K562 (cell line): ENCODE measurements at regions not wholly inside any gene's neighbourhood (a gene's known extent, or its start where the extent isn't known, plus 50 kb on each side); places are given as distances from the start of the nearest gene placed in this dataset.

Source experiments
- ATAC-seq: fragments of 200-7000 bp; cut with Tn5 transposase; 3 replicates; pipeline ENCODE4 v1.9.1; 2020; ENCODE audit warnings: moderate library complexity
- BruUV-seq: library from RNA; stranded (reverse); fragments of 400-500 nt; replicated peaks from 2 replicates; lab custom pipeline; 2021; lab: Mats Ljungman, UMichigan
- CTCF ChIA-PET: fragments of 300-600 bp; formaldehyde crosslinking; extraction: SDS; loops from one replicate; lab custom pipeline; 2021; ENCODE audit warnings: low intra/inter-chr PET ratio; lab: Yijun Ruan, JAX
- POLR2A ChIA-PET: fragments of 300-600, 350-650 bp; sonication (Branson Sonifier 250); formaldehyde crosslinking; extraction: SDS; loops from one replicate; lab custom pipeline; 2021; ENCODE audit warnings: antibody characterized with exemption, inconsistent platforms; lab: Yijun Ruan, JAX
- DNase-seq, 4 experiments: peaks; one replicate each; pipeline versions ENCODE4 v3.0.0 to v3.0.0-alpha.2; 2011 to 2018; ENCODE audit warnings: low spot score in 3 of 4, mixed read lengths in 3 of 4; ENCODE audit errors: extremely low read depth in 1 of 4
- FAIRE-seq: peaks from 2 replicates; lab custom pipeline; 2011; peaks lifted over from hg19 to GRCh38; lab: Jason Lieb, UNC
- H2AFZ ChIP-seq: 2 replicates; pipeline ENCODE4 v1.6.0; 2011; ENCODE audit warnings: low read depth, low read length, control low read depth, inconsistent platforms
- H3K27ac ChIP-seq: fragments of 200-600 bp; 3 replicates; pipeline ENCODE4 v1.8.0; 2011; ENCODE audit warnings: low read depth, mild to moderate bottlenecking, control low read depth, inconsistent platforms, low read length, moderate library complexity, mixed read lengths; ENCODE audit errors: extremely low read depth
- H3K27me3 ChIP-seq, 2 experiments: fragments of 300-600 bp in 1 of 2; 2 replicates in 1 of 2; 3 replicates in 1 of 2; pipeline versions ENCODE4 v1.6.0 to v1.8.0; 2011; ENCODE audit warnings: inconsistent platforms in 2 of 2, low read length in 2 of 2, mild to moderate bottlenecking in 1 of 2, mixed read lengths in 1 of 2, moderate library complexity in 1 of 2; ENCODE audit not compliant: control insufficient read depth in 2 of 2, insufficient read depth in 2 of 2
- H3K36me3 ChIP-seq: fragments of 300-600 bp; 3 replicates; pipeline ENCODE4 v1.8.0; 2011; ENCODE audit warnings: mild to moderate bottlenecking, low read length, inconsistent platforms; ENCODE audit not compliant: control insufficient read depth, insufficient read depth
- H3K4me1 ChIP-seq, 2 experiments: fragments of 200-600 bp in 1 of 2; replicated peaks in 1 of 2; 2 replicates in 1 of 2; 3 replicates in 1 of 2; pipeline versions ENCODE4 v1.5.1 to v1.8.0; 2011; ENCODE audit warnings: inconsistent platforms in 2 of 2, low read length in 2 of 2, mild to moderate bottlenecking in 1 of 2, mixed read lengths in 1 of 2, moderate library complexity in 1 of 2; ENCODE audit not compliant: control insufficient read depth in 2 of 2, insufficient read depth in 2 of 2
- H3K4me2 ChIP-seq: 2 replicates; pipeline ENCODE4 v1.6.1; 2011; ENCODE audit warnings: low read length, control low read depth, inconsistent platforms, mixed read lengths; ENCODE audit not compliant: insufficient read depth
- H3K4me3 ChIP-seq: fragments of 200-600 bp; sonication (generic), shearing (Covaris generic); 2 replicates; pipeline ENCODE4 v1.5.1; 2016; ENCODE audit warnings: control low read depth, inconsistent platforms
- H3K79me2 ChIP-seq: fragments of 200-600 bp; 3 replicates; pipeline ENCODE4 v1.8.0; 2011; ENCODE audit warnings: low read length, inconsistent platforms; ENCODE audit not compliant: control insufficient read depth, insufficient read depth
- H3K9ac ChIP-seq, 2 experiments: 2 replicates each; pipeline versions ENCODE4 v1.6.0 to v1.6.1; 2011; ENCODE audit warnings: low read depth in 2 of 2, low read length in 2 of 2, control low read depth in 1 of 2, inconsistent platforms in 1 of 2, mild to moderate bottlenecking in 1 of 2, mixed read lengths in 1 of 2; ENCODE audit not compliant: insufficient read depth in 1 of 2
- H3K9me1 ChIP-seq: one replicate; pipeline ENCODE4 v1.6.0; 2011; ENCODE audit warnings: inconsistent platforms, mild to moderate bottlenecking, low read length, moderate library complexity; ENCODE audit not compliant: control insufficient read depth, insufficient read depth
- H3K9me3 ChIP-seq: replicated peaks from 2 replicates; pipeline ENCODE4 v1.5.1; 2011; ENCODE audit warnings: low read depth, low read length, inconsistent platforms; ENCODE audit not compliant: control insufficient read depth, insufficient read depth
- H4K20me1 ChIP-seq: replicated peaks from 2 replicates; pipeline ENCODE4 v1.6.1; 2011; ENCODE audit warnings: low read length, inconsistent platforms, mixed read lengths; ENCODE audit not compliant: control insufficient read depth, insufficient read depth
- ATF1 ChIP-seq, 2 experiments: fragments of 450-650 bp in 1 of 2; IDR thresholded peaks; 2 replicates each; pipeline ENCODE4 v1.6.1; 2016; ENCODE audit warnings: missing compliant biosample characterization in 1 of 2, missing genetic modification characterization in 1 of 2
- ATF7 ChIP-seq: fragments of 450-650 bp; IDR thresholded peaks from 2 replicates; pipeline ENCODE4 v1.7.1; 2014; ENCODE audit warnings: mild to moderate bottlenecking, moderate library complexity
- BHLHE40 ChIP-seq: IDR thresholded peaks from 2 replicates; pipeline ENCODE4 v1.6.1; 2011; ENCODE audit warnings: low read length, improper control_type of control experiment
- E2F8 ChIP-seq: fragments of 450-650 bp; IDR thresholded peaks from 2 replicates; pipeline ENCODE4 v1.7.1; 2018; ENCODE audit warnings: mild to moderate bottlenecking, low read depth; ENCODE audit not compliant: partially characterized antibody
- EGR1 ChIP-seq: fragments of 450-650 bp; conservative IDR thresholded peaks from 2 replicates; pipeline ENCODE4 v1.6.1; 2017; ENCODE audit warnings: mild to moderate bottlenecking
- ERF ChIP-seq: fragments of 450-650 bp; formaldehyde crosslinking; IDR thresholded peaks from 2 replicates; pipeline ENCODE4 v1.4.0; 2020; ENCODE audit warnings: mild to moderate bottlenecking, mixed read lengths
- HDAC6 ChIP-seq: IDR thresholded peaks from 2 replicates; pipeline ENCODE4 v1.6.1; 2012; ENCODE audit warnings: low read depth, mild to moderate bottlenecking, control low read depth, inconsistent platforms, low read length, moderate library complexity
- HNRNPL ChIP-seq: fragments of 200-400 bp; formaldehyde crosslinking; IDR thresholded peaks from 2 replicates; pipeline ENCODE4 v1.6.1; 2017; ENCODE audit warnings: low read depth, mild to moderate bottlenecking, low read length
- ILF3 ChIP-seq: fragments of 450-650 bp; IDR thresholded peaks from 2 replicates; pipeline ENCODE4 v1.6.1; 2018; ENCODE audit warnings: antibody characterized with exemption, mild to moderate bottlenecking, moderate library complexity, borderline replicate concordance
- MYBL2 ChIP-seq, 2 experiments: fragments of 450-650 bp in 1 of 2; sonication (generic) in 1 of 2; formaldehyde crosslinking in 1 of 2; IDR thresholded peaks; 2 replicates each; pipeline versions ENCODE4 v1.6.1 to v1.8.1; 2017 to 2022; ENCODE audit warnings: borderline replicate concordance in 1 of 2, inconsistent platforms in 1 of 2, low read depth in 1 of 2, mild to moderate bottlenecking in 1 of 2, missing genetic modification reagents in 1 of 2, moderate library complexity in 1 of 2
- NFRKB ChIP-seq: fragments of 450-650 bp; IDR thresholded peaks from 2 replicates; pipeline ENCODE4 v1.6.1; 2016; ENCODE audit warnings: low read depth
- STAG1 ChIP-seq: sonication (generic); formaldehyde crosslinking; IDR thresholded peaks from 2 replicates; pipeline ENCODE4 v1.5.0; 2020; ENCODE audit warnings: missing genetic modification reagents, borderline replicate concordance
- TEAD2 ChIP-seq: fragments of 450-650 bp; IDR thresholded peaks from 2 replicates; pipeline ENCODE4 v1.6.1; 2016; ENCODE audit warnings: missing genetic modification characterization, control low read depth, missing compliant biosample characterization
- ZC3H4 ChIP-seq: sonication (generic); formaldehyde crosslinking; IDR thresholded peaks from 2 replicates; pipeline ENCODE4 v1.9.0; 2021; ENCODE audit warnings: missing genetic modification reagents, borderline replicate concordance
- ZC3H8 ChIP-seq: fragments of 450-650 bp; IDR thresholded peaks from 2 replicates; pipeline ENCODE4 v1.6.1; 2017
- ZNF146 ChIP-seq: IDR thresholded peaks from one replicate; pipeline ENCODE4 v1.6.1; 2018; ENCODE audit warnings: missing compliant biosample characterization; ENCODE audit not compliant: unreplicated experiment
- ZNF778 ChIP-seq: fragments of 450-650 bp; formaldehyde crosslinking; IDR thresholded peaks from 2 replicates; pipeline ENCODE4 v1.4.0; 2020; ENCODE audit warnings: mild to moderate bottlenecking, moderate library complexity
- WGBS: fragments of 100-300 bp; shearing (Covaris generic); methylation state at CpG from one replicate; pipeline ENCODE4 v1.1.6; 2016; ENCODE audit warnings: low coverage, mixed read lengths; ENCODE audit not compliant: insufficient coverage; ENCODE audit errors: missing lambda C conversion rate; 5-methylcytosine and 5-hydroxymethylcytosine counted together
- in situ Hi-C: fragments of 300-500 bp; cut with MboI; formaldehyde crosslinking; loops from 4 replicates; pipeline ENCODE4 v1.15.0; 2018; ENCODE audit warnings: inconsistent platforms, mixed read lengths
- intact Hi-C: fragments of 100-400 bp; cut with micrococcal nuclease; formaldehyde crosslinking; loops from 2 replicates; pipeline ENCODE4 v1.14.2; 2022
- TF ChIP-seq, protein P1 (sequence below): IDR thresholded peaks from 3 replicates; pipeline ENCODE4 v1.6.1; 2011; ENCODE audit warnings: borderline replicate concordance, mild to moderate bottlenecking, moderate library complexity; ENCODE audit not compliant: insufficient read length; ENCODE audit errors: extremely low read depth

DNA sequence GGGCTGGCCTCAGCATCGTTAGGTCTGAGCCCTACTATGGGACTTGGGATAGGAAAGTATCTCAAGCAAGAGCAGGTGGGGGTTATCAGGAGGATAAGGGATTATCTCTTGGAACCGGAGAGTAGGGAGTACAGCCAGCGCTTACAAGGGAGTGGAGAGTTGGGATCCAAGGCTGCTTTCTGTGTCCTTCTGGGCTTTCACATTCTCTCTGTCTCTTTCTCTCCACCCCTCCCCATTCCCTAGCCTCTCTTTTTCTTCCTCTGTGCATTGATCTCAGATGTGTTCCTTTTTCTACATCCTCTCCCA, 170.2 kb downstream of the BUD13 start:
- H3K27me3 ChIP-seq: no peaks in the 10 kb centered on the region
- no peak overlapping the region for H3K4me2 ChIP-seq
- H2AFZ ChIP-seq: no peak overlapping the region
- ATAC-seq: no peak
- H3K4me3 ChIP-seq: no peak overlapping the region
- DNase-seq: no peak
- no peak overlapping the region for H3K27ac ChIP-seq
- POLR2A ChIA-PET: no interaction called here
- in situ Hi-C loops: no loop called here
- no peaks in the 10 kb centered on the region for H3K4me1 ChIP-seq
- H4K20me1 ChIP-seq: no peaks in the 10 kb centered on the region
- FAIRE-seq: no peak
- no peaks in the 10 kb centered on the region for H3K9me1 ChIP-seq
- H3K9me3 ChIP-seq: no peaks in the 10 kb centered on the region
- TF ChIP-seq E2F8: no peak
- no peak for TF ChIP-seq ATF7
- no peak for TF ChIP-seq ZNF778 (CRISPR knock-in tag)
- no peak for TF ChIP-seq ZNF146 (CRISPR knock-in tag)
- TF ChIP-seq, protein P1, sequence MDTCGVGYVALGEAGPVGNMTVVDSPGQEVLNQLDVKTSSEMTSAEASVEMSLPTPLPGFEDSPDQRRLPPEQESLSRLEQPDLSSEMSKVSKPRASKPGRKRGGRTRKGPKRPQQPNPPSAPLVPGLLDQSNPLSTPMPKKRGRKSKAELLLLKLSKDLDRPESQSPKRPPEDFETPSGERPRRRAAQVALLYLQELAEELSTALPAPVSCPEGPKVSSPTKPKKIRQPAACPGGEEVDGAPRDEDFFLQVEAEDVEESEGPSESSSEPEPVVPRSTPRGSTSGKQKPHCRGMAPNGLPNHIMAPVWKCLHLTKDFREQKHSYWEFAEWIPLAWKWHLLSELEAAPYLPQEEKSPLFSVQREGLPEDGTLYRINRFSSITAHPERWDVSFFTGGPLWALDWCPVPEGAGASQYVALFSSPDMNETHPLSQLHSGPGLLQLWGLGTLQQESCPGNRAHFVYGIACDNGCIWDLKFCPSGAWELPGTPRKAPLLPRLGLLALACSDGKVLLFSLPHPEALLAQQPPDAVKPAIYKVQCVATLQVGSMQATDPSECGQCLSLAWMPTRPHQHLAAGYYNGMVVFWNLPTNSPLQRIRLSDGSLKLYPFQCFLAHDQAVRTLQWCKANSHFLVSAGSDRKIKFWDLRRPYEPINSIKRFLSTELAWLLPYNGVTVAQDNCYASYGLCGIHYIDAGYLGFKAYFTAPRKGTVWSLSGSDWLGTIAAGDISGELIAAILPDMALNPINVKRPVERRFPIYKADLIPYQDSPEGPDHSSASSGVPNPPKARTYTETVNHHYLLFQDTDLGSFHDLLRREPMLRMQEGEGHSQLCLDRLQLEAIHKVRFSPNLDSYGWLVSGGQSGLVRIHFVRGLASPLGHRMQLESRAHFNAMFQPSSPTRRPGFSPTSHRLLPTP: no peak
- TF ChIP-seq HNRNPL: no peak
- no peak for TF ChIP-seq NFRKB
- no peak for TF ChIP-seq ZC3H4 (CRISPR knock-in tag)
- TF ChIP-seq BHLHE40: no peak
- TF ChIP-seq STAG1: no peak
- no peak for TF ChIP-seq MYBL2 (IDR thresholded peaks at IDR 0.05; ENCODE audit: low read depth)
- no peak for TF ChIP-seq MYBL2 (CRISPR knock-in tag; IDR thresholded peaks at IDR 0.05; ENCODE audit: borderline replicate concordance)
- no peak for TF ChIP-seq TEAD2 (tag)
- TF ChIP-seq ATF1 (CRISPR knock-in tag; IDR thresholded peaks at IDR 0.05): no peak
- TF ChIP-seq ATF1 (tag; IDR thresholded peaks at IDR 0.05): no peak
- no peak for TF ChIP-seq EGR1
- TF ChIP-seq ILF3: no peak
- no peak for TF ChIP-seq HDAC6
- no peak for TF ChIP-seq ERF (CRISPR knock-in tag)
- no peak for TF ChIP-seq ZC3H8
- no peaks in the 10 kb centered on the region for H3K79me2 ChIP-seq
- 0% methylated on average over 3 of the region's 3 CpGs for WGBS
- no TSS peak for BruUV-seq
- no peaks in the 10 kb centered on the region for H3K36me3 ChIP-seq
- H3K9ac ChIP-seq: no peak overlapping the region
- CTCF ChIA-PET: no interaction called here
- intact Hi-C loops: no loop called here
